ENCODE measurements at regions not wholly inside any gene's neighbourhood (a gene's known extent, or its start where the extent isn't known, plus 50 kb on each side); places are given as distances from the start of the nearest gene placed in this dataset.

DNA sequence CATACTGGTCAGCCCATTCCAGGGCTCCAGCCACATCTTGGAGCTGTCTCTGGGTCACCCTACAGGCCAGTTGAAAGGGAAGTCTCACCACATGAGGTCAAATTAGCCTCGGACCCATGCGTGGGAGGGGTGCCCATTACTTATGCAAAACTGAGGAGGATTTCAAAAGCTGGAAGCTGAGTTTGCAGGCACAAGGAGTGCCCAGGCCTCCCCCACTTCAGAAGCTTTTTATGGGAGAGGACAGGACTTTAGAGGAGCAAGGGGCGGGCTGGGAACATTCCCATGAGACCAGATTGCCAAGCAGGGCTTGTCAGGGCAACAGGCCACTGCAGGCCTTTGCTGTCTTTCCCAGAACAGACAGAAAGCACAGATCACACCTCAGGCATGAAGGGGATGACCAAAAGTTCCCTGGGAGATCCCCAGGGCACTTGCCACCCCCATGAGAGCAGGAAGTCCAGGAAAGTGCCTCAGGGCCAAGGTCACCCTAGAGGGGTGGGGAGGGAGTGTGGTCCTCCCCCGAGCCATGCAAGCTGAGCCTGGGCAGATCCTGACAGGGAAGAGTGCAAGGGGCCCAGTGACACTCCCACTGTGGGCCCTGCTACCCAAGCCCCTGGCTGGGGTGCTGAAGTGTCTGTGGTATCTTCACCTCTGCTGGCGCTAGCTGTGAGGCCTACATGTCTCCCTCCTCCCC, 267.7 kb downstream of the BCL11A start:
- H3K4me2 ChIP-seq (ENCODE audit: low read depth, low read length, poor library complexity, severe bottlenecking): no peak overlapping the region
- H3K27me3 ChIP-seq (ENCODE audit: low read length): no peaks in the 10 kb centered on the region
- H3K9me2 ChIP-seq (replicated peaks; ENCODE audit: insufficient read depth, low read length): no peaks in the 10 kb centered on the region
- no peak overlapping the region for H3K27ac ChIP-seq (ENCODE audit: low read depth, low read length)
- no peak overlapping the region for H3K9ac ChIP-seq (ENCODE audit: low read length)
- no peaks in the 10 kb centered on the region for H3K36me3 ChIP-seq (ENCODE audit: low read length)
- H3K9me3 ChIP-seq (ENCODE audit: insufficient read depth, low read length): no peaks in the 10 kb centered on the region
- no peaks in the 10 kb centered on the region for H4K20me1 ChIP-seq (ENCODE audit: low read depth, low read length)
- H3F3A ChIP-seq (ENCODE audit: insufficient read depth): no peaks in the 10 kb centered on the region
- no peaks in the 10 kb centered on the region for H3K79me2 ChIP-seq (ENCODE audit: insufficient read depth, low read length)
- no peak overlapping the region for H2AFZ ChIP-seq (ENCODE audit: low read depth, low read length, severe bottlenecking)
- TF ChIP-seq, protein P1, sequence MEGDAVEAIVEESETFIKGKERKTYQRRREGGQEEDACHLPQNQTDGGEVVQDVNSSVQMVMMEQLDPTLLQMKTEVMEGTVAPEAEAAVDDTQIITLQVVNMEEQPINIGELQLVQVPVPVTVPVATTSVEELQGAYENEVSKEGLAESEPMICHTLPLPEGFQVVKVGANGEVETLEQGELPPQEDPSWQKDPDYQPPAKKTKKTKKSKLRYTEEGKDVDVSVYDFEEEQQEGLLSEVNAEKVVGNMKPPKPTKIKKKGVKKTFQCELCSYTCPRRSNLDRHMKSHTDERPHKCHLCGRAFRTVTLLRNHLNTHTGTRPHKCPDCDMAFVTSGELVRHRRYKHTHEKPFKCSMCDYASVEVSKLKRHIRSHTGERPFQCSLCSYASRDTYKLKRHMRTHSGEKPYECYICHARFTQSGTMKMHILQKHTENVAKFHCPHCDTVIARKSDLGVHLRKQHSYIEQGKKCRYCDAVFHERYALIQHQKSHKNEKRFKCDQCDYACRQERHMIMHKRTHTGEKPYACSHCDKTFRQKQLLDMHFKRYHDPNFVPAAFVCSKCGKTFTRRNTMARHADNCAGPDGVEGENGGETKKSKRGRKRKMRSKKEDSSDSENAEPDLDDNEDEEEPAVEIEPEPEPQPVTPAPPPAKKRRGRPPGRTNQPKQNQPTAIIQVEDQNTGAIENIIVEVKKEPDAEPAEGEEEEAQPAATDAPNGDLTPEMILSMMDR (IDR thresholded peaks at IDR 0.05; ENCODE audit: insufficient read depth, low read length, poor library complexity, severe bottlenecking): no peak
- no peak for TF ChIP-seq EZH2phosphoT487 (conservative IDR thresholded peaks at IDR 0.05; ENCODE audit: low read length)
- no peak overlapping the region for H3K4me3 ChIP-seq (ENCODE audit: insufficient read depth, low read length, poor library complexity, severe bottlenecking)

DNA sequence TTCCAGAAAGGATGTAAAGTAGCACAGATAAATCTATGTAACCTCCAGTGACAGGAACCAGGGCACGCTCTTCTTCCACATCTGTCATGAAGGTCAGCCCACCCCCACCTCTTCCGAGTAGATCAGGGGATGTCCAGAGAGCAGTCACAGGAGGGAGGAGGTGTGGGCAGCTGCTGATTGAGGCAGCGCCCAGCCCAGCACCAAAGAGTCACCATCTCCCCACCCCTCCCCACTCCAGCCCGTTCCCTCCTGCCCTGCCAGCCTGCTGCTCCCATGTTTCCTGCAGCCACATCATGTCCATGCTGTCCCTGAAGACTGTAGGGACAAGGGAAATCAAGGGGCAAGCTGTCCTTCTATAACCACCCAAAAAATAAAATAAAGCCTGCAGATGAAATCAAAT, 269.8 kb downstream of the BCL11A start:
- H3K9me3 ChIP-seq (ENCODE audit: insufficient read depth, low read length): no peaks in the 10 kb centered on the region
- no peaks in the 10 kb centered on the region for H3K36me3 ChIP-seq (ENCODE audit: low read length)
- no peaks in the 10 kb centered on the region for H4K20me1 ChIP-seq (ENCODE audit: low read depth, low read length)
- no peak overlapping the region for H3K4me3 ChIP-seq (ENCODE audit: insufficient read depth, low read length, poor library complexity, severe bottlenecking)
- no peaks in the 10 kb centered on the region for H3K79me2 ChIP-seq (ENCODE audit: insufficient read depth, low read length)
- TF ChIP-seq, protein P1 (IDR thresholded peaks at IDR 0.05; ENCODE audit: insufficient read depth, low read length, poor library complexity, severe bottlenecking): no peak
- no peak for TF ChIP-seq EZH2phosphoT487 (conservative IDR thresholded peaks at IDR 0.05; ENCODE audit: low read length)
- H3K27ac ChIP-seq (ENCODE audit: low read depth, low read length): no peak overlapping the region
- no peaks in the 10 kb centered on the region for H3F3A ChIP-seq (ENCODE audit: insufficient read depth)
- no peak overlapping the region for H3K9ac ChIP-seq (ENCODE audit: low read length)
- H3K9me2 ChIP-seq (replicated peaks; ENCODE audit: insufficient read depth, low read length): no peaks in the 10 kb centered on the region
- no peak overlapping the region for H2AFZ ChIP-seq (ENCODE audit: low read depth, low read length, severe bottlenecking)
- H3K4me2 ChIP-seq (ENCODE audit: low read depth, low read length, poor library complexity, severe bottlenecking): no peak overlapping the region
- H3K27me3 ChIP-seq (ENCODE audit: low read length): no peaks in the 10 kb centered on the region

DNA sequence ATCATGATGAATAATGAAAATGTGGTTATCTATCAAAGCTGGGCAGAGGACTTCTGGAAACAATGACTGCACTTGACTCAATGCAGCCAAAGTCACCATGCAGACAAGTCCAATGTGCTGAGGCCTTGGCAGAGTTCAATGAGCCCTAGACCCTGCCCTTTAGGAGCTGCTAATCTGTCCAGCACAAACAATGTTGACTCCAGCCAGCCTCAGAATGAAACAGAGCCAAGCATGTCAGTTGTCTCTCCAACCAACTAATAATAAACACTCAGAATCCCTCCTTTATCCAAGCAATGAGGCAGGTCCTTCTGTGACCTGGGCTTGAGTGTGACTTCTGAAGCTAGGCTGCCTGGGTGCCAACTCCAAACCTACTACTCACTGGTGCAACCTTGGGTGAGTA, 270.6 kb downstream of the BCL11A start:
- Histone ChIP-seq H3K9ac (ENCODE audit: low read length) (no peak overlapping the region), H3K79me2 (ENCODE audit: insufficient read depth, low read length) (no peaks in the 10 kb centered on the region), H3K36me3 (ENCODE audit: low read length) (no peaks in the 10 kb centered on the region), H3K27ac (ENCODE audit: low read depth, low read length) (no peak overlapping the region), H3F3A (ENCODE audit: insufficient read depth) (no peaks in the 10 kb centered on the region), H4K20me1 (ENCODE audit: low read depth, low read length) (no peaks in the 10 kb centered on the region), H3K9me3 (ENCODE audit: insufficient read depth, low read length) (no peaks in the 10 kb centered on the region), H3K4me2 (ENCODE audit: low read depth, low read length, poor library complexity, severe bottlenecking) (no peak overlapping the region), H2AFZ (ENCODE audit: low read depth, low read length, severe bottlenecking) (no peak overlapping the region), H3K4me3 (ENCODE audit: insufficient read depth, low read length, poor library complexity, severe bottlenecking) (no peak overlapping the region), H3K27me3 (ENCODE audit: low read length) (no peaks in the 10 kb centered on the region), H3K9me2 (replicated peaks; ENCODE audit: insufficient read depth, low read length) (no peaks in the 10 kb centered on the region)
- TF ChIP-seq, protein P1 (IDR thresholded peaks at IDR 0.05; ENCODE audit: insufficient read depth, low read length, poor library complexity, severe bottlenecking): no peak
- no peak for TF ChIP-seq EZH2phosphoT487 (conservative IDR thresholded peaks at IDR 0.05; ENCODE audit: low read length)
